Muscle of arm (tissue), 1 donor: ENCODE measurements at regions not wholly inside any gene's neighbourhood (a gene's known extent, or its start where the extent isn't known, plus 50 kb on each side); places are given as distances from the start of the nearest gene placed in this dataset.

Experiments used
- DNase-seq: peaks from one replicate; pipeline ENCODE4 v3.0.0-alpha.2; 2013

GRCh38 chrX:139121616-139122286 is 408.8 kb upstream of the F9 start:
- no peak for DNase-seq

GRCh38 chrX:139120760-139121159 is 409.2 kb upstream of the FGF13 start:
- no peak for DNase-seq

DNA sequence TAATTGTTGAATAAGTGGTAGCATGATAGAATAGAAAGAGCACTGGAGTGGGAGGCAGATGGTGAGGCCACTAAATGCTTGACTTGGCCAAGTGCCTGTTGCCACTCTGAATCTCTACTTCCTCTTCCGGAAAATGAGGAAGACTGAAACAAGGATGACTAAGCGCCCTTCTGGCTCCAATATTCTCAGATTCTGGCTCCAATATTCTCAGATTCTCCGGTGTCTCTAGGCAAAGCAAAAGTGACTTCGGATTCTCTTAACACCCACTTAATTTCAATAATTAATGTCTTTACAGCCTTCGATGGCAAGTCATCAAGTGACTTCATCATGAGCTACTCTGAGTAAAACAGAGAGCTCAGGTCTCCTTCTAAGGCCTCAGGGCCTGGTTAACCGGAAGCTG is 402.2 kb upstream of the FGF13 start:
- DNase-seq, result no peak

- DNase-seq, result no peak
Observed at GRCh38 chrX:139112432-139112831, 400.9 kb upstream of the FGF13 start.

GRCh38 chrX:139106069-139106468 is 394.6 kb upstream of the FGF13 start:
- DNase-seq, result no peak

DNA sequence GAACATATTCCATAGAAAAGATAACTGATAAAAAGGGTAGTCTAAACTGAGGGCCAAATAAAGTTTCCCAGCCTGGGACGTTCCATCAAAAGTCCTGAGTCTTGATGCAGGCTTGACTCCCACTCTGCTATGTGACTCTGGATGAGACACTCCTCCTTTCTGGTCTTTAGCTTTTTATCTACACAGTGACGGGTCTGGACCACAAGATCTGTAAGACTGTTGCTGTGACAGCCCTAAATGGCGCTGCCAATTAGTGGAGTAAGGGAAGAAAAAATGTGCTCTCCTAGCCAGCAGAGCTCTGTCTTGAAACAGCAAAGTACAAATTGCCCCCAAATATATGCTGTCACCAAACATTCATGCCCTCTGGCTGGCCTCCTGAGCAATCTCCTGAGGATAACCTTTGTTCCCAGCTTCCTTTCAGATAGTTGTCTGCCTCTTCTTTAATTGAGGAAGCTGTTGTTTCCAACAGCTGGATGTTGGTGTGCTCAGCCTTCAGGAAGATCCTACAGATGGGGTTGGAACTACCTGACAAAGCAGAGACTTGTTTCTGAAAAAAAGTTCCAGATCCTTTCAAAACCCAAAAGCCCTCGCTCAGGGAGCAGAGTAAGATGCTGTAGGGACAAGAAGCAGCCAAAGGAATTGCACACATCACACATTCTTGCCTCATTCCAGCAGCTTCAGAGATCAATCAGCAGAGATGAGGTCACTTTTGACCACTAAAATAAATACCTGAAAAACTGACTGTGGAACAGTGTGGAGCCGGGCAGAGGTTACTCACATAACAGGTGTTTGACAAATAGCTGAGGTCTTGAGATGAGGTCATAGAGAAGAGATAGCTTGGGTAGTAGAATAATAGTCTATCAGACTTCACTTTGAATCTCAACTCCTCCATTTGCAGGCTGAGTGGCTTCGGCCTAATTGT is 383.4 kb upstream of the FGF13 start:
- DNase-seq, result no peak

DNA sequence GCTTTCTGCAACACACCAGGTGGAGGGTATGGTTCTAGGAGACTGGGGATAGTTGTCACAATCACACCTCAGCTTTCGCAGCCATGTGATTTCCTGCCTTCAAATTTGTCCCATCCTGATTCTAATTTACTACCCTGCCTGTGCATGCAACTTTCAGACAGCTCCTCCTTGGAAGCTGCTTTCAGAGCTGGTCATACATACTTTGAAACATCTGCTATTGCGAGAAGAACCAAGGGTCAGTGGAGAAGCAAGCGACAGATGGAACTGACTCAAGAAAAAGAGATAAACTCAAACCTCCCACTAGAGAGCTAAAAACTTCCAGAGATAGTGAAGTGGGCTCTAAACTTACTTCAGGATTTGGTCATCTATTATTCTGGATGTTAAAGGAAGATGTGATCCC is 381.7 kb upstream of the FGF13 start:
- DNase-seq, result no peak

DNA sequence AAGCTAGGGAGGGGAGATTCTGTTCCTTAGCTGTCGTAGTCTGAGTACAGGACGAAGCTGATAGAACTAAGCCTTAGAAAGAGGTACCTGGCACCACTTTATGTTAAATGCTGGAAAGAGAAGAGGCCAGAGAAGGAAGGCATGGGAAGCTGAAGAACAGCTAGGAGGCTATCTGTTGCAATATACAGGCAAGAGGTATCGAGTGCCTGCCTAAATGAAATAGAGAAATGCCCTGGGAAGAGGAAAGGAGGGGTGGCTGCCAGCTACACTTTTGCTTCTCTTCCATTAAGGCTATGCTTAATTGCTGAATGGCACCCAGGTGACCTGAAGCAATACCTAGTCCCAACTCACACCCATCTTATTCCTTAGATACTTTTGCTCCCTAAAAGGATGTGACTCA is 380.4 kb upstream of the FGF13 start:
- DNase-seq, result no peak

DNA sequence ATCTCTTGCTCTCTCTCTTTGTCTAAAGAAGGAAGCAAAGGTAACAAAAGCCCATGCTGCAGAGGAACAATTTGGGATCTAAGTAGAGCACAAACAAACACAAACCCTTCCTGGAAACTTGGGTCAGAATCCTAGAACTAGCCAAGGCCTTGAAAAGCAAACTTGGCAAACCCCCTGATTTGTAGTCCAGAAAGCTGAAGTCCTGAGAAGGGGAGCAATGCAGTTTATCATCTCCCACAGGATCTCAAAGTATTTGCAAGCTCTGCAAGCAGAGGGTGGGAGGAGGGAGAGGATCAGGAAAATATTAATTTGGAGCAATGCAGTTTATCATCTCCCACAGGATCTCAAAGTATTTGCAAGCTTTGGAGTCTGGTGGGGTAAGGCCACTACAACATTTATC is 379.5 kb upstream of the FGF13 start:
- DNase-seq, result peak; percentile 39

- no peak for DNase-seq
Observed at GRCh38 chrX:139086246-139086645, 374.7 kb upstream of the FGF13 start.

DNA sequence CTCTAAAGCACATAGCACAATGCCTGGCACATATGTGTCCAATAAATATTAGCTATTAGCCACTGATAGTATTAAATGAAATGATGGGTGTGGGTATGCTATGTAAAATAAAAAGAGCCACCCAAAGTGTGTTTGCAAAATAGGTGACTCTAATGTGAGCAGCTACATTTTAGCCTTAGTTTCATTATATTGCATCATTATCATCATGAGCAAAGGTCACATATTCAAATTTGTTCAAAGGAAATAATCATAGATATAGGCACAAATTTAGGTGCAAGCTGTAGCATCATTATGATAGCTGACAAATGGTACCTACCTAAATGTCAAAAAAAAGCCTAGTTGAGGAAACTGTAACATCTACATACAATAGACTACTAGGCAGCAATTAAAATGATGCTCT is 373.9 kb upstream of the FGF13 start:
- DNase-seq, result no peak

DNA sequence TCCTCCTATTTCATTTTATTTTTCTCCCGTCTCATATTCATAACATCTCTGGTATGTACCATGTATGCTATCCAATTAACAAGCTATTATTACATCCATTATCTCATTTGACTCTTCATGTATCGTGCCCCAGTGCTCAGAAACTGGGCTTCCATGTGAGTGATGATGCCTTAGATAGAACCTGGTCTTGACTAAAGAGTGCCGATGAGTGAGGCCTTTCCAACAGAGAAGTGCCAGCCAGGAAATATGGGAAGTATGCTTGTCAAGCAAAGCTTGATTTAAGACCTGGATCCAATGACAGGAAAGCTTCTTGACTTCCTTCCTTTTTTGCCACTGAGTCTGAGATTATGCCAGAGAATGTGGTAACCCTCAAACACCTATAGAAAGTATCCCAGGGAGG is 371.7 kb upstream of the FGF13 start:
- DNase-seq, result no peak

- no peak for DNase-seq
Observed at GRCh38 chrX:139081965-139082364, 370.4 kb upstream of the FGF13 start.

DNA sequence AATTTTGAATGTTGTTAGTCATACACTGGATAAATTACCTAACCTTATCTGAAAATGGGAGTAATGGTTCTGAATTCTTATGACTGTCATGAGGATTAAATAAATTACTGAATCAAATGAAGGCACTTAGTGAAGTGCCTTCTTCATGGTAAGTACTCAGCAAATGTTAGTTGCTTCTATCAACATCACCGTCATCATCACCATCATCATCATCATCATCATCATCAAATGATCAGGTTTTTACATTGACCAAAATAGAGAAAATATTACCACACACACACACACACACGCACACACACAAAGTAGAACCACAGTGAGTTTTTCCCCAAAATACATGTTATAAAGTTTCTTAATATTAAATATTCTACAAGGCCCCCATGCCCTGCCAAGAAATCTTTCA is 368.3 kb upstream of the FGF13 start:
- no peak for DNase-seq

GRCh38 chrX:139078761-139079280 is 367.3 kb upstream of the FGF13 start:
- DNase-seq, result no peak

GRCh38 chrX:139078342-139078741 is 366.8 kb upstream of the FGF13 start:
- no peak for DNase-seq

DNA sequence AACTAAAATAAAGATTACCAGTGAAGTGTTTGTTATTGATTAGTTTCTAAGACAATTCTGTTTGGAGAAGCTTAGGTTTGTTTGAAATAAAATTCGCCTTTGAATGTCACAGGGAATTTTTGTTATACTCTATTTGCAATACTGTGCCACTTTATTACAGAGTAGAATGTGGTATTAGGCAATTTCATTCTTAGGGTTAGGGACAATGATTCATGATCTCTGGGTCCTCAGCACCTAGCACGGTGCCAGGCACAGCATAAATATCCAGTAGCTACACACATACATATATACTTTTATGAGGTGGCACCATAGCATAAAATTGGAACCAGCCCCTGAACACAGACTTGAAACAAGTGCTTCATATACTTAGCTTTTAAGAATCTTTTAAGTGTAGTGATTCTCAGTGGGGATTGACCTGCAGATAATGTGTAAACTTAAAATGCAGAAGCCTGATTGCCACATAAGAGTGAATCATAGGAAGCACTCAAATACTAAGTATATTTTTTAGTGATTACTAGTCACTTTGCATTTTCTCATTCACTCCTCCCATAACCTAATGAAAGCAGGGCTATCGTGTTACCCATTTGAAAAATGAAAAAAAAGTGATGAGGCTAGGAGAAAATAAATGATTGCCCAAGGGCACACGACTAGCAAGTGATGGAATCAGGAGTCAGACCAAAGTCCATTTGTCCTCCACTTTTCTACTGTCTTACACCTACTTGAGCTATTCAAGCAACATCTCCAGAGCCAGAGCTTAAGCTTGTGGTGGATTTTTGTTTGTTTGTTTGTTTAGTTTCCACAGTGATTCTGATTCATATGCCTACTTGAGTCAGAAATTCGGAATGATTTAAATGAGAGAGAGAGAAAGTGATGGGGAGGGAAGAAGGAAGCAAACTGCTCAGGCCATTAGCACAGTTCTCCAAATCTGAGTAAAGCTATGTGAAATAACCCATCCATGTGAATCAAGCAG is 366.0 kb upstream of the FGF13 start:
- DNase-seq, result no peak

- no peak for DNase-seq
Observed at GRCh38 chrX:139063364-139063763, 351.8 kb upstream of the FGF13 start.

DNA sequence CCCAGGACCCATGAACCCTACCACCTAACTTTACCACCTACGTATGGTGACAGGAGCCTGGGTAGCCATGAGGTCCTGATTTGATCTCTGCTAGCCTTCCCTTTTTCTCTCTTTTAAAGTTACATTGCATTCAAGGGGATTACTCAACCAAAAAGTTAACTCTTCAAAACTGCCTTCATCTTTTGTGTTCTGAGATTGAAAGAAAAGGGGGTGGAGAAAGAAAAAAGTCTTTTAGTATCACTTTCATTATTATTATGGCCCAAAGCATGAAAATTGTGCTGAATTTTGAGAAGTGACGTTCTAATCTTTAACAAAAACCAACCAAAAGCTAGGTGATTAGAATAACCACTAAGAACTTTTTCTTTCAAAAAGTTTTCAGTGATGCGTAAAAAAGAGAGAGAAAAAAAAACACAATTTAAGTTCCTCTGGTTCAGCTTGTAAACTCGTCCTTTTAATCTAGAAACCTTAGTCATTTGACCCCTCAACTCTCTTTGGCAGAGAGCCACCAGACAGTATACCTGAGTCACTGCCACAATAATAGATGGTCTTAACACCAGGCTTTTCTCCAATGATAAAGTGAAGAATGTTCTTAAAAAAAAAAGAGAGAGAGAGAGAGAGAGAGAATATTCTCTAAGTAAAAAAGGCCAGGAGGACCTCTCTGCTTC is 347.4 kb upstream of the FGF13 start:
- DNase-seq, result no peak

DNA sequence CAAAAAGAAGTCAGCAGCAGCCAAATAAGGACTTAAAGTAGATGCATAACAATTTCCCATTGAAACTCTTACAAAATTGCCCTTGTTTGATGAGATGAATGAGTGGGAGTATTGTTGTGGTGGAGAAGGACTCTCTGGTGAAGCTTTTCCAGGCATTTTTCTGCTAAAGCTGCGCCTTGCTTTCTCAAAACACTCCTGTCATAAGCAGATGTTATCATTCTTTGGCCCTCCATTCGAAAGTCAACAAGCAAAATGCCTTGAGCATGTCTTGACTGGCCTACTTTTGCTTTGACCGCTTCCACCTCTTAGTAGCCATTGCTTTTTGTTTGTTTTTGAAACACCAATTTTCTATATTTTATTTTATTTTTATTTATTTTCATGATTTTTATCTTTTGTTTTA is 340.9 kb upstream of the FGF13 start:
- no peak for DNase-seq

DNA sequence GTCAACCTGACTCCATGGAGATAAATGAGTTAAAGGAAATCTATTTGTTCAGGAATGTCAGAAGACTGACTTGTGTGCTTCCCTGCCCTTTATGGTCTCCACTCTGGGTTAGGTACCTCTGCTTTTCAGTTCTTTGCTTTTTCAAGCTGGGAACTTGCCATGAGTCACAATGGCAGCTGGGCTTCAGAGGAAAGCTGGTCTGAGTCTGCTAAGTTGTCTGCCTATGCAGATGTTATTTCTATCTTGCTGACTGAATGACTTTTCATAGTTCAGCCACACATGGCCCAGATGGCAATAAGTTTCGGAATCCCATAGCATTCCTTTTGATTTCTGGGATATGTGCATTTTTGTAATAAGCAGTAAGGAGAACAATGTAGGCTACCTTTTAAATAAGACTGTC is 337.9 kb upstream of the FGF13 start:
- DNase-seq, result no peak
